Activated CD4-positive, CD25-positive, alpha-beta regulatory T cell treated with anti-CD3 and anti-CD28 coated beads, Interleukin-2, amount 50 U/mL, for 24 hours (primary cell): ENCODE measurements at regions not wholly inside any gene's neighbourhood (a gene's known extent, or its start where the extent isn't known, plus 50 kb on each side); places are given as distances from the start of the nearest gene placed in this dataset.
"Not testable (repeated sequence)": the region's sequence is repeated elsewhere in the genome, so short reads cannot be mapped to it uniquely, and the experiment has no call there.

Source experiments
- ATAC-seq, 2 donors: fragments of 150-1000 bp; cut with Tn5 transposase; one replicate each; pipeline ENCODE4 v1.10.0; 2021; ENCODE audit warnings: mild to moderate bottlenecking in 1 of 2, moderate library complexity in 1 of 2

DNA sequence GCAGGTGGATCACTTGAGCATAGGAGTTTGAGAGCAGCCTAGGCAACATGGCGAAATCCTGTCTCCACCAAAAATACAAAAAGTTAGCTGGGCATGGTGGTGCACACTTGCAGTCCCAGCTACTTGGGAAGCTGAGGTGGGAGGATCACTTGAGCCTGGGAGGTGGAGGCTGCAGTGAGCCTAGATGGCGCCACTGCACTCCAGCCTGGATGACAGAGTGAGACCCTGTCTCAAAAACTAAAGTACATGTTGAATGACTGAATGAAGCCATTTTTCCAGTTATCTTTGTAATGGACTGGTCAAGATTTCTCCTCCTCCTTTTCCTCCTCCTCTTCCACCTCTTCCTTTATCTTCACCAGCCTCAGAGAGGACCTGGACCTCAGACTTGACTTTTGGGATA lies 272.0 kb downstream of the SMAD2 start:
- no peak for ATAC-seq

DNA sequence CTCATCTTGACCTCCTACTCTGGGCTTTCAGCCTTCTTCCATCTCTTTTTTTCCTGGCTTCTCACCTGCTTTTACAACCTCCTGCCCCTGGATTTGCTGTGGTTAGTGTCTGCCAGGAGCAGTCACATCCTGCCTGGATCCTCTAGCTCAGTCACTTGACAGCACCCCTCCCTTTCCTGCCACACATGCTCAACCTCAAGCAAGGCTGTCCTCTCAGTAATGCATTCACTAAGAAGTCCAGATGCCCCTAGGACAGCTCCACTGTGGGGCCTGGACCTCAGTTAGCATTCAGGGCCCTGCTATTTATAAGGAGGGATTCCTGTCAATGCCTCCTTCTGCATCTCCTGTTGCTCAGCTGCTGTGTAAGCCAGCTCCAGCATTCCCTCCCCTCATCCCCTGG lies 275.5 kb downstream of the SMAD2 start:
- no peak for ATAC-seq

DNA sequence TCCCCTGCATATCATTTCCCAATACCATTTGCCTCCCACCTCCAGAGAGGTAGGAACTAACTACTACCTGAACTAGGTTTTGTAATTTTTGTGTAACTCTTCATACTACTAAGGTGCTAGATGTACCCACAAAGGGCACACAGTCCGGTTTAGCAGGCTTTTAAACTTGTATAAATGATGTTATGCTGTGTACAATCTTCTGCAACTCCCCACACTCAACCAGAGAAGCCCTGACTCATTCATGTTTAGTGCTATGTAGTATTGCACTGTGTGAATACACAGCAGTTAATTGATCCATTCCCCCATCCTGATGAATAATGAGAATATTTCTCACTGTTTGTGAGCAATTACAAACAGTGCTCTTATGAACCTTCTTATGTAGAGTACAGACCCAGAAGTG lies 285.6 kb downstream of the SMAD2 start:
- no peak for ATAC-seq

DNA sequence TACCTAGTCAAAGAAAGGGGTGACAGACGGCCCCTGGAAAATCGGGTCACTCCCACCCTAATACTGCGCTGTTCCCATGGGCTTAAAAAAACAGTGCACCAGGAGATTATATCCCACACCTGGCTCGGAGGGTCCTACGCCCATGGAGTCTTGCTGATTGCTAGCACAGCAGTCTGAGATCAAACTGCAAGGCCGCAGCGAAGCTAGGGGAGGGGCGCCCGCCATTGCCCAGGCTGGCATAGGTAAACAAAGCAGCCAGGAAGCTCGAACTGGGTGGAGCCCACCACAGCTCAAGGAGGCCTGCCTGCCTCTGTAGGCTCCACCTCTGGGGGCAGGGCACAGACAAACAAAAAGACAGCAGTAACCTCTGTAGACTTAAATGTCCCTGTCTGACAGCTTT lies 292.9 kb downstream of the SMAD2 start:
- not testable (repeated sequence) for ATAC-seq

DNA sequence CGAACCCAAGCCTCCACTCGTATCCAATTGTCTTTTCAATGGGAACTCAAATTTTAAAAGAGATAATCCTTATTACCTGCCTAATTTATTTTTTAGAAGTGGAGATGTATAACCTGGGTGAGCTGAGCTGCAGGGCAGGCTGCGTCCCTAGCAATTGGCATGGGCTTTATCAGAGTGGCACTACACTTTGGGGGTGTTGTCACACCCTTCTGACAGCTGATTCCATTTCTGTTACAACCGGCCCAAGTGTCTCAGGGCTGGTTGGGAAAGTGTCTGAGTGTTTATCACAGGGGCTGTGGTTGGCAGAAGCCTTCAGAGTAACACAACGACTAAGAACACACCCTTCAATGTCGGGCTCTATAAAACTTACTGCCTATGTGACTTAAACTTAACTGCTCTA lies 295.0 kb downstream of the SMAD2 start:
- no peak for ATAC-seq

DNA sequence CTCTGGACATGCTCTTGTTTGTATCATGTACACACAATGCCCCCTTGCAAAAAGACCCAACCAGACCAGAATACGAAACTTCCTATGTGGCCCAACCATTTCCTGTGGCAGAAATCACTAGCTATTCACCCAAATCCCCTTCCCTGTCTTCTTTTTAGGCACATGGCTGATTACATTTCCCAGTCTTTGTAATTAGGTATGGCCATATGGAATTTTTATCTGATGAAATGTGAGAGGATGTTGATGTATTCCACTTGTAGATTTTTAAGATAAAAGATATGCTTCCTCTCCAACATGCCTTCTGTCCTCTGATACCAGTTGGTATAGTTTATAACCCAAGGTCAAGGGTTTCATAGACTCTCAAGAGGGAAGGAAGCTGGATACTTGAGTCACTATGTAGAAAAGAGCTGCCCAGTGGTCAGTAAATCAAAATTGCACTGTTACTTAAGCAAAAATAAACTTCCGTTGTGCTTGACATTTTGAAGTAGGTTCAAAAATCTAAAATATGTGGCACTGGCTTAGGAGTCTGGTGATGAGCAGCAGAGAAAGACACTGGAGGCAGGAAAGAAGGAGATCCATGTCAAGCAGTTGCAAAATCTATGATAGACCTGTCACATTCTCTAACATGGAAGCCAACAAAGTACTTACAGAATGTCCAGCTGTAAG lies 297.4 kb downstream of the SMAD2 start:
- ATAC-seq, result no peak

DNA sequence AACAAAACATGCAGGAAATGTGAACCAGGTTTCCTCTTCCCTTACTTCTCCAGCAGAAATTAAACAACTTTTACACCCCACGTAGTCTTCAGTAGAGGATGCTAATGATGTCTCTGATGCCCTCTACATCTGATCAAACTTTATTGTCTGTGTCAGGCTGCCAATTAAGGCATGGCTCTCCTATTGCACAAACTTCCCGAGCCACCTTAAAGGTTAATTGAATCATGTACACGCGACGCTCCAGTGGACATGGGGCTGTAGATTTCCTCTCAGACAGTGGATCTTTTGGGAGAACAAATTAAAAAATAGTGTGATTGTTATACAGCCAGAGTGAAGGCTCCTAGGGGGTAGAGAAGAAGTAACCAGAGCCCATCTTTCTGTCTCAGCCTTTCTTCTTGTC lies 301.6 kb downstream of the SMAD2 start:
- no peak for ATAC-seq

DNA sequence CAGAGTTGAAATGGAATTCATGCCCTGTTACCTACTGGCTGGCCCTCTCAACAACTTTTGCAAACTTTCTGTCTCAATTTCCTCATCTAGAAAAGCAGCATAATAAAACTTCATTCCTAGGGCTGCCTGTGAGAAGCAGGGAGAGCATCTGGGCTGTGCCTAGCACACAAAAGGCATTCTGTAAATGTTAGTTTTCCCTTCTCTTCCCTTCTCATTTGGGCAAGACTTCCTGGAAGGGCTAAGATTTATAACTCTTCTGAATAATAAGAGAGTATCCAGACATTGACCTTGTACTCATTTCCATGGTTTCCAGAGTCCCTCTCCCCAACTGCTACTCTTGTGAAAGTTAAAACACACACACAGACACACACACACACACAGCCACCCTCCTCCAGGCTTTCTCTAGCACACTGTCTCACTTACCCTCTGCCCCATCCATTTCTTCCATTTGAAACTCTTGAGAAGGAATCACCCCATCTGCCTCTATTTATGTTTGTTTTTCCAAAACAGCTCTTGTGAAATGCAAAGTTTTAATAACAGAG lies 302.1 kb downstream of the SMAD2 start:
- no peak for ATAC-seq

DNA sequence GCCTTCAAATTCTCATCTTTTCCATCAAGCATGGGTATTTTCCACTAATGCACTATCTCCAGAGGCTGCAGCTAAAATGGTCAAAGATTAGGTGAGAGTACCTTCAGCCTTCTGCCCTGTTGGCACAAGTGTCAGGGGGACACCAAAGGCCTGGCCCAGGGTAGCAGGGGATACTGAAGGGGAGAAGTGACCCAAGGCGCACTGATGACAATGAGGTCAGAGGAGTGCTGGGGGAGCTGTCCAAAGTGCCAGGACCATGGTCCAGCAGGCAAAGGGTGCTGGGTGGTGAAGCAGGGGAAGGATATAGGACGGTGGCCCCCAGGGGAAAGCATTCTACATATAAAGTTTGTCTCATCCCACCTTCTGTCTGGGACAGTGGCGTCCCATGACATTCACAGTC lies 303.4 kb downstream of the SMAD2 start:
- no peak for ATAC-seq

DNA sequence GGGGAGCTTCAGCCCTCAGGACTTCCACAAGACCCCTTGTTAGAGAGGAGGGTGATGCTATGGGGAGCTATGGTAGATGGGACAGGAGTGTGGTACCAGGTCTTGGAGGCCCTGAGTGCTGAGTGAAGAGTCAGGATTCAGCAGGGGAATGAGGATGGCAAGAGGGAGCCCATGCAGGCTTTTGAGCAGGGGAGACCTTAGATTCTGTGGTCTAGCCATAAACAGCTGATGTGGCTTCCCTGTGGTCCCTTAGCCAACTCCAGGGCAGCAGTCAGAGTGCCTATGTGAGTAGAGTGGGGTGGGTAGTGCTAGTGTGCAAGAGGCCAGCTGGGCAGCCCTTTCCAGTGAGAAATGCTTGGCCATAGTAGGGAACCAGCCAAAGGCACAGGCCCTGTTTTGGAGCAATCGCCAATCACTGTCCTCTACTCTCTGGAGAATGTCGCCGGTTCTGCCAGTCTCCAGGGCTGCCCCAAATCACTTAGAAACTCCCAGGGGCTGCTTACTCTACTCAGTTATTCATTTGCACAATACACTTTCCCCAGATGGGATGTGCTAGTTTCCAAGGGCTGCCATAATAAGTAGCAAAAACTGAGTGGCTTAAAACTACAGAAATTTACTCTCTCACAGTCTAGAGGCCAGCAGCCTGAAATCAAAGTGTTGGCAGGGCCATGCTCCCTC lies 310.5 kb downstream of the SMAD2 start:
- ATAC-seq, result no peak

DNA sequence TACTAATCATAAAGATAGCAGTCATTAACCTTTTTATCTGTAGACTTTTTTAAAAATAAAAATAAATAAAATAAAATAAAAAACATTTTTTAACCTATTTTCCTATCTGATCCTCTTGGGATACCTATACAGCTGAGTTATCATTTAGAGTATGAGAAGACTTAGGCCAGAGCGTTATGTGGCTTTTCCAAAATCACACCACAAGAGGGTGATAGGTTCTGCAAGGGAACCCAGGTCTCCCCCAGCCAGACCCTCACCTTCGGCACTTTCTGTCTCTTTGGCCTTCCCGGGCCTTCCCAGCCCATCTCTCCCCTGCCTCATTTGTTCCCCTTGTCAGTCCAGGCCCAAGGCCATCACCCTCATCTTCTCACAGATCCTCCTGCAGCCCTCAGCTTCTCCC lies 311.7 kb downstream of the SMAD2 start:
- no peak for ATAC-seq

DNA sequence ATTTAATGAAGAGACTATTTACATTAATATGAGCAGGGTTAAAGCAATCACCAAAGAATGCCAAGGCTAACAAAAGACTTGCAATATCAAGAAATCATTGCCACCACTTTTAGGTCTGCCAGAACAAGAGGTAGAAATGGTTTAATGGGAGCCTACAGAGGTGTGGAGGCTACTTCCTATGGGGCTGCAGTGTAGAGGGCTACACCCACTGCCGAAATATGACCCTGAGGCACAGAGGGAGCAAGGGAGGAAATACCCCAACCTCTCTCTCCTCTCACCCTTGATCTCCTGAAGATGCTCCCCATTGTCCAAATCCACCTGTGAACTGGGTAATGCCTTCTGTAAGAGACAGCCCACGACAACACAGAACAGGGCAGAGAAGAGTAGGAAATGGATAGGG lies 315.4 kb downstream of the SMAD2 start:
- no peak for ATAC-seq

DNA sequence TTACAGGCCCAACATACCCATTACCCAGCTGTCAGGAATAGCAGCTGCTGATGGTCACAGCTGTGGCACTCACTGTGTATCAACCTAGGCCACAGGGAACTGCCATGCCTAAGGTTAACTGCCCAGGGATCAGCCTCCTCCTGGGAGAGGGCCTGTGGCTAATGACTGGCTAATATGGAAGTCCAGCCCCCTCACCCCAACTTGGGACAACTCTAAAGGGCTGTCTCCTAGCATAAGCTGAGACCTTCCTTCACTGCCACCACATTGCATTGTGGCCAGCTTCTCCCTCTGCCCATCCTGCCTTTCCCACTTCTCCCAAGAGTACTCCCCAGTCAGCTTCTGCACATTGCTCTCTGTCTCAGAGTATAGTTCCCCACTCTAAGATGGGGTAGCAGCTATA lies 316.5 kb downstream of the SMAD2 start:
- ATAC-seq, result no peak

DNA sequence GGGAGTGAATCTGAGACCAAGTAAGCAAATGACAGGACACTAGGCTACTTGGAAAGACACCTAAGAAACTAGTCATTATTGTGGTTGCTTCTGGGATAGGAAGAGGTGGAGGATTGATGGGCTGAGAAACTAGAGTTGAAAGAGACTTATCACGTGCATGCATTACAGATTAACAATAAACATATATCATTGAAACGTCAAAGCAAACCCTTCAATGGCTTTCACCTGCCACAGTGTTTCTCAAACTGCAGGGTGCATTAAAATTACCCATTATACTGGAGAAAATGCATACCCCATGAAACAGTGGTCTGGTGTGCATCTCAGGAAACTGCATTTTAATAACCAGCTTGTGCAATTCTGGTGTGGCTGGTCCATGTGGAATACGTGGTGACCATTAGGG lies 318.8 kb downstream of the SMAD2 start:
- no peak for ATAC-seq

DNA sequence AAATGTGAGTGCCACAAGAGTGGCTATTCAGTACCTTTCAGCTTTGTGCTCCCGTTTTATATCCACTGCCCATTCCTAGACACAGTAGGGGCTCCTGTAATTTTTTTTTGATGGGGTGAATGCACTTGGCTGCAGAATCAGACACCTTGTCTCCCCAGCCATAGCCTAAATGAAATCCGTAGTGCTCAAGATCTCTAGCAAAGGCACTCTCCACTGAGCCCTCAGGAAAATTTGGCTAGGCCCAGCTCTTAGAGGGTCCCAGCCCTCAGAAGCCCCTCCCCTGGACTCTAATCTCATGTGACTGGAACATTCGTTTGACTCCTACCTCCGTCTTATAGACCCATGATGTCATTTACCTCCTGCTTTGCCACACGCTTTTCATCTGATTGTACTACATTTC lies 323.9 kb downstream of the SMAD2 start:
- no peak for ATAC-seq

DNA sequence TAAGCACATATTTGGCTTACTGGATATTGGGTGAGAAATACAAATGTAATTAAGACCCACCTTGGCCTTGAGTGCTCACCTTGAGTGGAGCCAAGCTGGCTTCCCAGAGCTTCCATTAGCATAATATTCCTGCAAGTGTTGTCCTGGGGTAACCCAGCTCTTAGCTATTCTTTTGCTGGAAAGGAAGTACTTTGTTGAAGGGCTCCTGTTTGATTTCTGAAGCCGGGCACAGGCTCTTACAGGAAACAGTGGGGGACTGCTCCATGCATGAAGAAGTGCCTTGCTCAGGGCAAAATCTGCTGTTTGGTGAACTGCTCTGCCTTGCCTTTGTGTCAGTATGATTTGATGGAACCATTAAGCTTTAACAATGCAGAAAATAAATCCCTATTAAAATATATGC lies 325.4 kb downstream of the SMAD2 start:
- ATAC-seq, result no peak

DNA sequence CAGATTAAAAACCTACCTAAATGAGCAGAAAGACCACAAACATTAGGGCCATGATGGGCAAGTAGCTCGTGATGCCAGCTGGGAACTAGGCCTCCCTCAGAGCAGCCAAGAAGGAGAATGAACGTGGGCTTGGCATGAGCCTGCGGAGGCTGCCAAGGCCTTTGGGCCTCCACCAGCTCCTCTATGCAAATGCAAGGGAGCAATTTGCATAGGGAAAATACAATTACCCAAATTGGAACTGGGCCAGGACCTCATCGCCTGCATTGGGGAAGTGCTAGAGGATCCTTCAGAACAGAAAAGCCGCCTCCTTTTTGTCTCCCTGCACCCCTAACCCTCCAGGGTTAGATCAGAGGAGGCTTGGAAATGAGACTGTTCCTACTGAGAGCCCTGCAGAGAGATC lies 326.4 kb downstream of the SMAD2 start:
- ATAC-seq, result no peak

DNA sequence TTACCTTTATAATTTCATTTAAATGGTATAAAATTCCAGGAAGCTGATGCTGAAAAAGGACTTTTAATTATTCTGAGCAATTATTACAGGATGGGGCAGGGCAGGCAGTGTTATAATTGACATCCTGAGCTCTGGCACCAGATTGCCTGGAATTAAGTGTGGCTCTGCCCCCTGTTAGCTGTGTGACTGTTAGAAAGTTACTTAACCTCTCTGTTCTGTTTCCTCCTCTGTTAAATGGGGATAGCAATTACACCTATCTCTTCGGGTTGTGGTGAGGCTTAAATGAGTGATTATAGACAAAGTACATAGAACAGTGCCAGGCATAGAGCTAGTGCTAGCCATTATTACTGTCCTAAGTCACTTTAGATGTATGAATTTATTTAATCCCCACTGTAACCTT lies 327.3 kb downstream of the SMAD2 start:
- ATAC-seq, result no peak

DNA sequence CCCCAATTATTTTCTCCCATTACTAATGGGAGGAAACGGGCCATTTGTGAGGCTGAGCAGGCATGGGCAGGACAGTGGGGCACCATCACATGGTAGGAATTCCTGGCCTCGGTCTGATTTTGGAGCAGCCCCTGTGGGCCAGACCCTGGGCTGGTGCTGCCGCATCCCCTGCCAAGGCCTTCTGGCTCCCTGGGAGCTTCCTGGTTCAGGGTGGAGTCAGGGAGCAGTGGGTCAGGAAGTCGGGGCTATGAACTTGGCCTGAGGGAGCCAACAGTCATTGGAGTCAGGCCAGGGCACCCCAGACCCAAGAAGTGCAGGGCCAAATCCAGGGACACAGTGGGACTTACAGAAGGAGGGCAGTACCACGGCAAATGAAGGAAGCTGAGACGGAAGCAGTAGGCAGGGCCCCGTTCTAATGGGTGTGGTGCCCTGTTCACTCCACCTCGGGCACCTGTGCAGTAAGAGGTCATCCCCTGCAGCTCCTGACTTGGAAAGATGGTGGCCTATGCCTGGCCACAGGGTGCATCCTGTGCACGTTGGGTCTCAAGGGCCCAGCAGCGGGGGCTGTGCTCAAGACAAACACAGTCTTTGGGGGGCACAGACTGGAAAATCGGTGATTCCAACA lies 328.1 kb downstream of the SMAD2 start:
- ATAC-seq, result no peak

DNA sequence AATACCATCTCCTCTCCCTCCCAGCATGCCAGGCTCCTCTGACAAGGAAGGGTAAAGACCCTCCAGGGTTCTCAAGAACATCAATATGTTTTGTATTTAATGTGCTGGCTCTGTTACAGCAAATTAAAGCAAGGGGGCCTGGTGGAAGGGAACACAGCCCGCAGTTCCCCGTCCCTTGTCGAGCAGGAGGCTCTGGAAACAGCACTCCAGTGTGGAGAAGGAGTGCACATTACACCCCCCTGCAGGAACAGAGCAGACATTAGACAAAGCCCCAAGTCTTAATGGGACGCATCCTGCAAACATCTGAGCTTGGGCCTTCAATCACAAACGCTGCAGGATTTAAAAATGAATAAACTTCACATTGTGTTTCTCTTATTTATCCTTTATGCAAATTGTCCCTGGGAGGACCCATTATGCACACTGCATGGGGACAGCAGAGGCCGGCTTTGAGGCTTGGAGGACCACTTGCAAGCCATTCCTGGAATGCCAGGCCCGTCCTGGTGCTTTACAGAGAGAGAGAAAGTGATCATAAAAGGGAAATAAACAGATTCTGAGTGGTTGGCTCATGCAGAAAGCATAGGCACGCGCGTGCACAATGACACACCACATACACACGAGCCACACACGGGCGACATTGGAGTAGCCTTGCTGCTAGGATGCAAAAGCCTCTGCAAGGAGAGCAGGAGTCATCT lies 328.7 kb downstream of the SMAD2 start:
- no peak for ATAC-seq

DNA sequence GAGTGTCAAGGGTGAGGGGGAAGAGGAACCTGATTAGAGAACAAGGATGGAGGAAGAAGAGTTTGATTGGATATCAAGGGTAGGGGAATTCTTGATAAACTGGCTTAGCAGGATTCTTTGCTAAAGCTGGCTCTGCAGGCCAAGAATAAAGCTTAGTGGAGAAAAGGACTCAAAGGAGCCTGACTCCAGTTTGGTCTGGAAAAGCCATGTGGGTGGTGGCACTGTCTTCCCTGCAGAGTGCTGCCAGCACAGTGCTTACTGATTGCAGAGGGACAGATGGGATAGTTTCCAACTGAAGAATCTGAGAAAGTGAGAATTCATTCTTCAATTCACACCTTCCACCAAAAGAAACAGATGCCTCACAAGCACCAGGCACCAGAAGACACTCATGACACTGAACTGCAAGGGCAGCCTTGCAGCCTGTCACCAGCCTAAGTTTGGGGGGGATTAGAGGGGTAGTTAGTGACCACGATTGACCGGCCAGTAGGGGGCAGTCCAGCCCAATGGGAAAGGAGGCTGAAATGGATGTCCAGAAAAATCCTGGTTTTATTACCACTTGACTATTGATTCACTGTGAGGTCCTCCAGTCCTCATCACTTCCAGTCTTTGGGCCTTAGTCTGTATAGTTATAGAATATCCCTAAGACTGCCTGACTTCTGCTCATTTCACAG lies 334.5 kb downstream of the SMAD2 start:
- ATAC-seq, result no peak

DNA sequence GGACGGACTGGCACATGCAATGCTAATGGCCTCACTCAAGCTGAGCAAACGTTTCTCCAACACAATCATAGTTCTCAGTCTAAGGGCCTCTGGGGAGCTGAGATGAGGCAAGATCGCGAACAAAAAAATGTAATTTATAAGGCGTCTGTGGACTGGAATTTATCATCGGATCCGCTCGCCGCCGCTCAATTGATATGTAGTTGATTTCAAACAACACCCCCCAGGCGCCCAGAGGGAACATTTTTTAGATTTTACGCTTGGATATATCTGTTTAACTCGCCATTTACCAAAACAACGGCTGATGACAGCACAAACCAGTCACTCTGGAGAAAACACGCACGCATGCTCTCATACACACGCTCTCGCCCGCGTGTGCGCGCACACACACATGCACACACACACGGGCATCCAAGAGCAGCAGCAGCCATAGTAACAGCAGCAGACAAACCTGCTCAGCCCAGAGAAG lies 335.8 kb downstream of the SMAD2 start:
- no peak for ATAC-seq
